HCT116 (cell line): ENCODE measurements at regions not wholly inside any gene's neighbourhood (a gene's known extent, or its start where the extent isn't known, plus 50 kb on each side); places are given as distances from the start of the nearest gene placed in this dataset.

ENCODE experiments used
- ATAC-seq: fragments of 200-7000 bp; cut with Tn5 transposase; 2 replicates; pipeline ENCODE4 v1.9.1; 2020; ENCODE audit warnings: mild to moderate bottlenecking, moderate library complexity
- BruUV-seq: library from RNA; stranded (reverse); fragments of 400-500 nt; replicated peaks from 2 replicates; lab custom pipeline; 2021; lab: Mats Ljungman, UMichigan
- CTCF ChIA-PET: fragments of 300-600 bp; sonication (Branson Sonifier 250); formaldehyde crosslinking; loops from one replicate; lab custom pipeline; 2021; ENCODE audit warnings: antibody characterized with exemption; lab: Charles Lee
- POLR2A ChIA-PET: fragments of 300-600, 350-600 bp; sonication (Branson Sonifier 250); formaldehyde crosslinking; loops from one replicate; lab custom pipeline; 2021; ENCODE audit warnings: antibody characterized with exemption; lab: Charles Lee
- RAD21 ChIA-PET, 2 experiments: fragments of 300-600 bp; sonication (Branson Sonifier 250); formaldehyde crosslinking; loops; one replicate each; lab custom pipeline; 2023; ENCODE audit warnings: low total read pairs in 2 of 2; ENCODE audit not compliant: uncharacterized antibody in 2 of 2, unreplicated experiment in 2 of 2, low non-redundant PET in 1 of 2; lab: Charles Lee
- DNase-seq: peaks from one replicate; pipeline ENCODE4 v3.0.0-alpha.2; 2010; ENCODE audit warnings: low read depth, low spot score
- H2AFZ ChIP-seq: fragments of 200-600 bp; shearing (Covaris generic), sonication (generic); 2 replicates; pipeline ENCODE4 v1.6.1; 2017; ENCODE audit warnings: low read depth, mixed run types, mixed read lengths, antibody characterized with exemption, low read length; ENCODE audit not compliant: poor library complexity, severe bottlenecking
- H3K27ac ChIP-seq: 2 replicates; pipeline ENCODE4 v1.5.1; 2012; ENCODE audit warnings: low read depth, low read length
- H3K27me3 ChIP-seq: fragments of 200-600 bp; sonication (generic); 2 replicates; pipeline ENCODE4 v1.6.1; 2016; ENCODE audit warnings: mixed run types, low read length, mixed read lengths; ENCODE audit not compliant: insufficient read depth
- H3K36me3 ChIP-seq, 2 experiments: fragments of 200-500 bp in 1 of 2; fragments of 200-600 bp in 1 of 2; sonication (Bioruptor generic) in 1 of 2; sonication (generic) in 1 of 2; 2 replicates each; pipeline versions ENCODE4 v1.5.1 to v1.6.1; 2014 to 2016; ENCODE audit warnings: low read length in 2 of 2, inconsistent platforms in 1 of 2, mixed read lengths in 1 of 2, mixed run types in 1 of 2; ENCODE audit not compliant: insufficient read depth in 2 of 2, control insufficient read depth in 1 of 2
- H3K4me1 ChIP-seq, 2 experiments: fragments of 200-600 bp in 1 of 2; sonication (generic) in 1 of 2; 2 replicates each; pipeline versions ENCODE4 v1.5.1 to v1.6.1; 2012 to 2017; ENCODE audit warnings: low read length in 2 of 2, inconsistent platforms in 1 of 2, mild to moderate bottlenecking in 1 of 2, mixed read lengths in 1 of 2, mixed run types in 1 of 2, moderate library complexity in 1 of 2; ENCODE audit not compliant: insufficient read depth in 2 of 2, control insufficient read depth in 1 of 2
- H3K4me2 ChIP-seq: fragments of 200-600 bp; sonication (generic); 2 replicates; pipeline ENCODE4 v1.6.1; 2017; ENCODE audit warnings: mixed run types, low read length, mixed read lengths
- H3K4me3 ChIP-seq, 2 experiments: fragments of 200-600 bp in 1 of 2; sonication (generic) in 1 of 2; replicated peaks in 1 of 2; 2 replicates each; pipeline ENCODE4 v1.5.1; 2011 to 2016; ENCODE audit warnings: low read length in 2 of 2, control low read depth in 1 of 2, low read depth in 1 of 2, mild to moderate bottlenecking in 1 of 2, mixed read lengths in 1 of 2, mixed run types in 1 of 2
- H3K79me2 ChIP-seq: fragments of 200-600 bp; sonication (generic); 2 replicates; pipeline ENCODE4 v1.6.1; 2017; ENCODE audit warnings: mild to moderate bottlenecking, mixed run types, low read length, moderate library complexity, mixed read lengths; ENCODE audit not compliant: insufficient read depth
- H3K9ac ChIP-seq: fragments of 200-600 bp; sonication (generic); 2 replicates; pipeline ENCODE4 v1.6.1; 2016; ENCODE audit warnings: low read length, mixed read lengths
- H3K9me2 ChIP-seq: fragments of 200-600 bp; sonication (generic), shearing (Covaris generic); 2 replicates; pipeline ENCODE4 v1.6.1; 2017; ENCODE audit warnings: mixed run types, mild to moderate bottlenecking, moderate library complexity; ENCODE audit not compliant: insufficient read depth
- H3K9me3 ChIP-seq, 2 experiments: fragments of 200-500 bp in 1 of 2; fragments of 200-600 bp in 1 of 2; sonication (Bioruptor generic) in 1 of 2; sonication (generic) in 1 of 2; 2 replicates each; pipeline ENCODE4 v1.6.1; 2014 to 2017; ENCODE audit warnings: low read length in 2 of 2, mixed read lengths in 2 of 2, inconsistent platforms in 1 of 2, low read depth in 1 of 2, mild to moderate bottlenecking in 1 of 2, mixed run types in 1 of 2, moderate library complexity in 1 of 2; ENCODE audit not compliant: control insufficient read depth in 1 of 2, insufficient read depth in 1 of 2
- H4K20me1 ChIP-seq: fragments of 200-600 bp; sonication (generic), shearing (Covaris generic); 2 replicates; pipeline ENCODE4 v1.6.1; 2017; ENCODE audit warnings: mixed run types, mild to moderate bottlenecking, moderate library complexity; ENCODE audit not compliant: insufficient read depth
- CBX3 ChIP-seq: IDR thresholded peaks from 2 replicates; pipeline ENCODE4 v1.6.1; 2012; ENCODE audit warnings: low read depth
- CEBPB ChIP-seq: IDR thresholded peaks from 2 replicates; pipeline ENCODE4 v1.6.1; 2012; ENCODE audit warnings: low read depth
- CTCF ChIP-seq, 3 experiments: fragments of 200-600 bp in 1 of 3; sonication (generic) in 1 of 3; IDR thresholded peaks in 2 of 3; conservative IDR thresholded peaks in 1 of 3; 2 replicates each; pipeline ENCODE4 v1.5.1; 2012 to 2017; ENCODE audit warnings: low read depth in 2 of 3, low read length in 2 of 3, antibody characterized with exemption in 1 of 3, borderline replicate concordance in 1 of 3, control low read depth in 1 of 3, mild to moderate bottlenecking in 1 of 3, mixed read lengths in 1 of 3, mixed run types in 1 of 3, moderate library complexity in 1 of 3; ENCODE audit not compliant: insufficient read depth in 1 of 3
- EGR1 ChIP-seq: IDR thresholded peaks from 2 replicates; pipeline ENCODE4 v1.6.1; 2012; ENCODE audit warnings: low read depth
- EZH2 ChIP-seq: fragments of 200-600 bp; sonication (generic); IDR thresholded peaks from 2 replicates; pipeline ENCODE4 v1.6.1; 2017; ENCODE audit warnings: antibody characterized with exemption, mixed run types
- EZH2phosphoT487 ChIP-seq: fragments of 200-600 bp; IDR thresholded peaks from 2 replicates; pipeline ENCODE4 v1.6.1; 2018; ENCODE audit warnings: antibody characterized with exemption, borderline replicate concordance
- FOSL1 ChIP-seq: IDR thresholded peaks from 2 replicates; pipeline ENCODE4 v1.6.1; 2012; ENCODE audit warnings: low read depth
- JUND ChIP-seq: IDR thresholded peaks from 2 replicates; pipeline ENCODE4 v1.6.1; 2012
- SP1 ChIP-seq: IDR thresholded peaks from 2 replicates; pipeline ENCODE4 v1.6.1; 2012; ENCODE audit warnings: low read depth
- SRF ChIP-seq: IDR thresholded peaks from 2 replicates; pipeline ENCODE4 v1.6.1; 2012; ENCODE audit warnings: low read depth
- TCF7L2 ChIP-seq: IDR thresholded peaks from 2 replicates; pipeline ENCODE4 v1.7.0; 2011; ENCODE audit warnings: borderline replicate concordance, inconsistent platforms; ENCODE audit not compliant: insufficient read depth, insufficient read length; ENCODE audit errors: extremely low read depth
- YY1 ChIP-seq: IDR thresholded peaks from 2 replicates; pipeline ENCODE4 v1.6.1; 2011; ENCODE audit warnings: low read length, low read depth, moderate library complexity, mild to moderate bottlenecking; ENCODE audit not compliant: insufficient replicate concordance; ENCODE audit errors: extremely low read depth
- ZBTB33 ChIP-seq: IDR thresholded peaks from 2 replicates; pipeline ENCODE4 v1.6.1; 2011; ENCODE audit warnings: mild to moderate bottlenecking, low read length, moderate library complexity; ENCODE audit not compliant: insufficient replicate concordance; ENCODE audit errors: extremely low read depth
- ZFX ChIP-seq: fragments of 450-650 bp; IDR thresholded peaks from 2 replicates; pipeline ENCODE4 v1.6.1; 2017
- intact Hi-C: fragments of 100-400 bp; cut with micrococcal nuclease; formaldehyde crosslinking; loops from 2 replicates; pipeline ENCODE4 v1.10.0; 2022
- TF ChIP-seq, protein P1 (sequence below): IDR thresholded peaks from 2 replicates; pipeline ENCODE4 v1.6.1; 2012
- TF ChIP-seq, protein P2 (sequence below): IDR thresholded peaks from 2 replicates; pipeline ENCODE4 v1.6.1; 2012

- ChIA-PET RAD21 (no interaction called here), POLR2A (no interaction called here), CTCF (no interaction called here)
- no peak overlapping the region for H3K9ac ChIP-seq
- DNase-seq, result no peak
- intact Hi-C loops, result no loop called here
- H4K20me1 ChIP-seq, result no peaks in the 10 kb centered on the region; the same call in 1 of the 2 replicates
- no peaks in the 10 kb centered on the region for H3K36me3 ChIP-seq
- peaks cover 2 to 15% of the 10 kb centered on the region in 2 experiments; a peak in 2 of 4 replicates for H3K9me3 ChIP-seq
- H3K79me2 ChIP-seq, result no peaks in the 10 kb centered on the region
- no peak for ATAC-seq
- no peak overlapping the region for H3K4me2 ChIP-seq
- no TSS peak for BruUV-seq
- H3K4me1 ChIP-seq, result no peaks in the 10 kb centered on the region
- no peaks in the 10 kb centered on the region for H3K27me3 ChIP-seq
- TF ChIP-seq SP1, result no peak
- no peak for TF ChIP-seq ZFX
- no peak for TF ChIP-seq FOSL1
- no peak for TF ChIP-seq CEBPB
- TF ChIP-seq ZBTB33, result no peak
- TF ChIP-seq, all 23 proteins: peak for 0
- Histone ChIP-seq H3K9me2 (no peaks in the 10 kb centered on the region), H3K4me3 (no peak overlapping the region), H3K27ac (no peak overlapping the region), H2AFZ (no peak overlapping the region)
Observed at GRCh38 chr3:84738086-84738485, 220.7 kb upstream of the CADM2 start.

DNA sequence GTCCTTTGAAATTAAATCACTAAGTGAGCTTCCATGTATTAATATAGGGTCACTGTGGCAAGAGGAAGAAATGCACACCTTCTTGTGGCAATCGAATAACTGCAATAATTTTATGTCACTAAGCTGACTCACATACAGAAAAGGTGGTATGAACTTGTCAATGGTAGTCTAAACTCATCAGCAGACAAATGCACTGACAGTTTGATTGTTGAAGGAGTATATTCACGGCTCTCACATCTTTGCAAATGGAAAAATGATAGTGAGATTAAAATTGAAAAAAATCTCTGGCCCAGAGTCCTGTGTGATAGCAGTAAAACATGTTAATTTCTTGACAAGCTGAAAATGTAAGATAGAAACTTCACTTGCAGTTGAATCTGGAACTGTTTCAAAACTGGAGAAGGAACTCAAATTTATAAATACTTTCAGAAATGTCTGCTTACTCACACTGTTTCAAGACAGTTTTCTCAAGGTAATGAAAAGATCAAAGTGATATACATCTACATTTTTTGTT, 215.8 kb upstream of the CADM2 start:
- Histone ChIP-seq H2AFZ (no peak overlapping the region), H3K9me2 (no peaks in the 10 kb centered on the region), H3K79me2 (no peaks in the 10 kb centered on the region), H3K9ac (no peak overlapping the region), H3K9me3 (peaks cover 0 to 13% of the 10 kb centered on the region in 2 experiments; a peak in 2 of 4 replicates), H4K20me1 (no peaks in the 10 kb centered on the region; the same call in 1 of the 2 replicates), H3K27ac (no peak overlapping the region), H3K4me3 (no peak overlapping the region), H3K4me2 (no peak overlapping the region), H3K36me3 (no peaks in the 10 kb centered on the region), H3K27me3 (no peaks in the 10 kb centered on the region), H3K4me1 (no peaks in the 10 kb centered on the region)
- POLR2A ChIA-PET, result no interaction called here
- CTCF ChIA-PET, result no interaction called here
- intact Hi-C loops, result no loop called here
- ATAC-seq, result no peak
- DNase-seq, result no peak
- BruUV-seq, result no TSS peak
- RAD21 ChIA-PET, result no interaction called here
- no peak for TF ChIP-seq EGR1
- TF ChIP-seq, protein P1, sequence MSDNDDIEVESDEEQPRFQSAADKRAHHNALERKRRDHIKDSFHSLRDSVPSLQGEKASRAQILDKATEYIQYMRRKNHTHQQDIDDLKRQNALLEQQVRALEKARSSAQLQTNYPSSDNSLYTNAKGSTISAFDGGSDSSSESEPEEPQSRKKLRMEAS, result no peak
- TF ChIP-seq, protein P2, sequence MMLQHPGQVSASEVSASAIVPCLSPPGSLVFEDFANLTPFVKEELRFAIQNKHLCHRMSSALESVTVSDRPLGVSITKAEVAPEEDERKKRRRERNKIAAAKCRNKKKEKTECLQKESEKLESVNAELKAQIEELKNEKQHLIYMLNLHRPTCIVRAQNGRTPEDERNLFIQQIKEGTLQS, result no peak
- TF ChIP-seq CEBPB, result no peak
- no peak for TF ChIP-seq JUND
- no peak for TF ChIP-seq SRF
- no peak for TF ChIP-seq CTCF (IDR thresholded peaks at IDR 0.05 in 2 of 3, conservative IDR thresholded peaks at IDR 0.05 in 1 of 3; ENCODE audit: borderline replicate concordance in 1 of 3, insufficient read depth in 1 of 3, low read depth in 2 of 3, low read length in 2 of 3)
- TF ChIP-seq CBX3, result no peak
- no peak for TF ChIP-seq ZFX
- TF ChIP-seq SP1, result no peak
- TF ChIP-seq YY1, result no peak
- no peak for TF ChIP-seq EZH2phosphoT487
- TF ChIP-seq EZH2, result no peak
- no peak for TF ChIP-seq TCF7L2
